HG03175 (cell line): ENCODE measurements at regions not wholly inside any gene's neighbourhood (a gene's known extent, or its start where the extent isn't known, plus 50 kb on each side); places are given as distances from the start of the nearest gene placed in this dataset.
"Not testable (repeated sequence)": the region's sequence is repeated elsewhere in the genome, so short reads cannot be mapped to it uniquely, and the experiment has no call there.

Experiments used
- ATAC-seq: cut with Tn5 transposase; IDR thresholded peaks from one replicate; pipeline ENCODE4 v1.9.1; 2021; ENCODE audit warnings: mild to moderate bottlenecking, moderate library complexity; ENCODE audit not compliant: unreplicated experiment

DNA sequence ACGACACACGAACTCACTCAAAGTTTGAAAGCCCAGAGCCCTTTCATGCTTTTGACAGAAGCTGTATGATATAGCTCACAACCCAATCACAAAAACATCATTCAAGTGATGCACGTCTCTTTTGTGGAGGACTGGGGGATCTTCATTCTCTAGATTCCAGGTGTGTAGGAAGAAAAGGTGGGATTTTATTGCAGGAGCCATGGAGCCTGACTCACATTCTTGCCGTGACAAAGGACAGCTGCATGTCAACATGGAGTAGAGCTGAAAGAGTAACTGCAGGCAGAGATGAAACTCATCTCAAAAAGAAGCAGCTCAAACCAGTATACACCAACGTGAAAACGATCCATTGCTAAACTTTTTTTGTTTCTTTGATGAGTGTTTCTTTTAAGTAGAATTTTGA is 50.9 kb upstream of the PDE1A start:
- no peak for ATAC-seq

DNA sequence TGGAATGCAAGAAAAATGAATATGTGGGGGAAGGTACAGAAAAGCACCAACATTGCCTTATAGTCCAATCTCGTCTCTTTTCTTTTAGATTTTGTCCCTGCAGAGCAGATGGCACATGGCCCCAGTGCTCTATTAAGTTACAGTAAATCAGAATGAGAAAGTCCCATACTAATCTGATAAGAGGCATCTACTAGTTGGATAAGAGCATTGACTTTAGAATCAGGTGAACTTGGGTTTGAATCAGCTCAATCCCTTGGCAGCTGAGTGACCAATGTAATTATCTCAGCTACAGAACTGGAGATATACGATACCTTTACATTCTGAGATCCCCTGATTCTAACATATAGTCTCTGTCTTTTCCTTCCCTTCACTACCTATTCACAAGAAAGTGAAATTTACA is 54.8 kb upstream of the PDE1A start:
- no peak for ATAC-seq

DNA sequence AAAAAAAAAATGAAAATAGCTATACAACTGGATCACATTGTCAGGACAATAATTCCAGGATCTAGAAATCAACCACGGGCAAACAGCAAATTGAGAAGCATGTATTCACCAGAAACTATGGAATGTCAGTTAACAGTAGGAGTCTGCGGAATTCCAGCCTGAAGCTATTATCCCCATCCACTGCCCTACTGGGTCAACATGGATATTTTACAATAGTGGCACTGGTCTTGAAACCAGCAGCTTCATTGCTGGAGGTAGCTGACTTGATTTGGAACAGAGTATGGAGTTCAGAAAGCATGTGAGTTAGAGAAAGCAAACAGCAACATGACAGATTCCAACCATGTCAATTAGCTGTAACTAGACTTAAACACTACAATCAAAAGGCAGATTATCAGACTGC is 55.7 kb upstream of the PDE1A start:
- no peak for ATAC-seq

DNA sequence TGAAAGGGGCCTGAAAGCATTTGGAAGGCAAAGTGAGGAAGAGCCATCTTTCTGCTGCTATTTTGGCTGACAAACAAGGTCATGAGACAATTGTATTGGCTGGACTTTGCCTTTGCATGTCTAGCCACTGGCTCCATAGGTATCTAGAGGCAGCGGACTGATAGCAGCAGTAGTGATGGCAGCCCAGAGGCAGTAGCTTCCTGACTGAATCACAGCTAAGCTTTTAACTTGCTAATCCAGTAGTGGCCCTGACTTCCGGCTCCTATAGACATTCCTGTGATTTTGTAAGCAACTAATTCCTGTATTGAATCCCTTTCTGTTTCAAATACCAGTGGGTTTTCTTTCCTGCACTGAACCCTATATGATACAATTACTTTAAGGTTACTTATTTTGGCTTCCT is 69.8 kb upstream of the PDE1A start:
- no peak for ATAC-seq

DNA sequence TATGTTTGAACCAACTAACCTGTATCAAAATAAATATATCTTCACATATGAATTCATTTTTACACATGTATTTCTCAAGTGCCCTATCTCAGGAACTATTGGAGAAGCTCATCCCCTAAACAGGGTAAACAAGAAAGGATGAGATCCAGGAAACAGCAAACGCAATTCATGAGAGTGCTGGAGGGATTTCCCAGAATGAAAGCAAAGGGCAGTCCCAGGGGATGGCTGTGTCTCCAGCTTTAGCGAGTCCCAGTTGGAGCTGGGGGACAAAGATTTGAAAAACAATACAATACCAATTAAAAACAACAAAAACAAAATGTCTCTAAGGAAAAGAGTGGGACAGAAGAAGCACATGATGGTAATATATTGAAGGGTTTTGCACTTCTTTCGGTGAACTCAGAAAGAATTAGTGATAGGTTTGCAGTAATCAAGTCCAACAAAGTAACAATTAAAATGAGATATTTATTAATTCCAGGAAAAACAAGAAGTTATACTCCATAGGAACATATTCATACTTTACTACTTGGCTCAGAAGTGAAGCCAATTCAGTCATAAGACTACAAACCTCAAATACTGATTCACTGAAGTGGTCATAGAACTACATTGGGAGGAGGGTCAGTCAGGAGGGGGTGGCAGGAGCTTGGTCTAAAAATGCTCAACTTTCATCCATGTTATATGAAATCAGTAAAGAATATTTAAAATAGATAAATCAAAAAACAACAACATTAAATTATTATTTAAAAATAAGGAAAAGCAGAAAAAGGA is 73.1 kb upstream of the PDE1A start:
- no peak for ATAC-seq

DNA sequence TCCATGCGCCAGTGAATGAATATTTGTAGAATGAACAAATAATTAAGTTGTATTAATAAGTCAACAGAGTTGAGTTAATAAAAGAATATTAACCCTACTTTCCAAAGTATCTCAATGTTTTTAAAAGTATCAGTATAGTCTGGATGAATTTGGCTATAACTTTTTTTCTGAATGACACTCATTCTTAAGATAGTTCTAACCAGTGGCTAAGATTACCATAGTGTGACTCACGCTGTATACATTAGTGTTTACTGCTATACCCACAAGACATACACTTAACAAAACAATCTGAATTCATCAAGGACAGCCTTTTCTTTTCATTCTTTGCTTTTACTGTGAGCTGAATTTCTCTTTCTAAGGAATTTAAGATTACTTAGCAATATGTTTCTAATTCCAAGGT is 77.0 kb upstream of the PDE1A start:
- ATAC-seq: no peak

DNA sequence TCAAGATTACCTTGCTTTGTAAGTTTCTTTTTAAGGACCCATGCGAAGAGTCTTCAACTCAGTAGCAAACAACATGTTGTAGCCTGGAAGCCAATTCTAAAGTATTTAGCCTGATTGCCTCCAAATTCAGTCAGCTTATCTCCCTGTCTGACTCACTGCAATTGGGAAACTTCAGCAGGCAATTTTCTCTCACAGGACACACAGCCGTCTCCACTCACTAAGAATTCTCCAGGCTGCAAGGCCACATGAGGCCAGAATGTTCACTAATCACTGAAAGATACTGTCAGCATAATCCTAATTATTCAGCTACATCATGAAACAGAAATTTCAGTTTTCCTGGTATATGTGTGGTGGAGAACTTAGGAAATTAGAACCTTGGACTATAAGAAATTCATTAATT is 78.1 kb upstream of the PDE1A start:
- no peak for ATAC-seq

DNA sequence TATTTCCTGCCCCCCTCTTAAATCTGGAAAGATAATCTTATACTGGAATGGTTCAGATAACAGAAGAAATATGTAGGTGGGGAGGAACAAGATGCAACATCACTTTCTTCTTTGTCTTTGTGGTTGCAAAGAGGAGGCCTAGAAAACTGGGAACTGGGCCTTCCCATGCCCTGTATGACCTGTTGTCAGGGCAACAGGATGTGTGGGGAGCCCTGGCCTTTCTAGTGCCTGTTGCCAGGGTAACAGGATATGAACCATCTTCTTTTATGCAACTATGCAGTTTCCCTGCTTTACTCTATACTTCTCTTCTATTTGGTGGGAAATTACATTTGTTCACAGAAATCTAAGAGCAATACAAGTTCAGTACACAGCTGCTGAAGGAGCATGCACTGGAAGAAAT is 79.8 kb upstream of the PDE1A start:
- ATAC-seq: peak; percentile 58

DNA sequence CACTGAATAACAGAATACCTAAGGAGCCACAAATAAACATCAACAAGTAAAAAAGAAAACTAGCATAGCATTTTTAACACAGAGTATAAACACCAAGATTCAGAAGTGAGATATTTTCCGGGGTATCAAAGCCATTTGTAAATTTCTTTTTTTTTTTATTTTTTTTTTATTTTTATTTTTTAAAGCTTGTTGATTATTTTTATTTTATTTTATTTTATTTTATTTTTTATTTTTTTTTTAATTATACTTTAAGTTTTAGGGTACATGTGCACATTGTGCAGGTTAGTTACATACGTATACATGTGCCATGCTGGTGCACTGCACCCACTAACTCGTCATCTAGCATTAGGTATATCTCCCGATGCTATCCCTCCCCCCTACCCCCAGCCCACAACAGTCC is 81.7 kb upstream of the PDE1A start:
- not testable (repeated sequence) for ATAC-seq

DNA sequence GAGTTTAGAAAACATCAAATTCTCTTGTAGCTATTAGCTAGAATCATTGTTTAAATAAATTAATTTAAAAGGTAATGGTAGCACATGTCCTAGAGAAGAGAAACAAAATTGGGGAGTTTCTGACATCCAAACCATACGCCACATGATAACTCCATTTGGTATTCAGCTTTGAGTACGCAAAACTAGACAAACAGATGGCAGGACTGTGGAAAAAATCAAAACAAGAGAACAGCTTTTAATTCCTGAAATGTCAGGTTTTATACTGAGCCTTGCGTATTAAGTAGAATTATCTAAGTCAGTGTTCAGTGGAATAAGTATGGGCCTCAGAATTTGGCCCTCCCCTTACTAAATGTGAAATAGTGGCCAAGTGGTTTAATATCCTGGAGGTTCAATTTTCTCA is 82.4 kb upstream of the PDE1A start:
- ATAC-seq: no peak

DNA sequence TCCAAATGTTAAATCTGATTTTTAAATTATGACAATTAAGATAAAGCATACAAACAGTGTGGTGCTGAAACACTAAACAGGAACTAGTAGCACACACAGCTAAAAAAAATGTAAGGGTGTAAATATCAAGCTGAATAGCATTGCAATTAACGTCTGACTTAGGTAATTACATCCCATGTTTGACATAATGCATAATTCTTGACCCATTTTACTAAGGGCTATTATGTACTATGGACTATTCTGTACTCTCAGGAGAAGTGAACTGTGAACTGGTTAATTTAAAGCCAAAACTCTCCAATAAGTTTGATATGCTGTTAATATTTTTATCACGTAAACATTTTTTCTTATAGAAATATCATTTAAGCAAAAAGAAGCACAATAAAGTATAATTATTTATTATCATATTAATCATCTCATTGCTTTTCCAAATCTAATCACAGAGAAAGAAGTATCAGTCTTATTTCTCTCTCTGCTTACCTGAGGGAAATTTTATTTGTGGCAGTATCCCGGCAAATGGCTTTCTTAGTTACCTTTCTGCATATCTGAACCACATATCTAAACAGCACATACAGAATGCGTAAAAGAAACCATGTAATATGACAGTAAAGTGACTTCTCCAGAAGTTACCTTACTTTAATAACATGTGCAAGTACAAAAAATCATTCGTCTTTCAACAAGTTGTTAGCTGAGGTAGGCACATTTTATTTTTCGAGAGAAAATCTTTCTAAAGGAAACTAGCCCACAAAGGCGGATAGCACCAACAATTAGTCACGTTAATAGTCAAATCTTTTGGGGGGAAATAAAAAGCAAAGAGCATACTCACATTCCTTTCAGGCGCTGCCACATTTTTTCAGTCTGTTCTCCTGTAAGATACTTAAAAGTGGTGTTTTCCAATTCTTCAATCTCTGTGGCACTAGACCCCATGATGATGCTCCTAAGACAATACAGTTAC is 94.9 kb upstream of the PDE1A start:
- ATAC-seq: no peak

DNA sequence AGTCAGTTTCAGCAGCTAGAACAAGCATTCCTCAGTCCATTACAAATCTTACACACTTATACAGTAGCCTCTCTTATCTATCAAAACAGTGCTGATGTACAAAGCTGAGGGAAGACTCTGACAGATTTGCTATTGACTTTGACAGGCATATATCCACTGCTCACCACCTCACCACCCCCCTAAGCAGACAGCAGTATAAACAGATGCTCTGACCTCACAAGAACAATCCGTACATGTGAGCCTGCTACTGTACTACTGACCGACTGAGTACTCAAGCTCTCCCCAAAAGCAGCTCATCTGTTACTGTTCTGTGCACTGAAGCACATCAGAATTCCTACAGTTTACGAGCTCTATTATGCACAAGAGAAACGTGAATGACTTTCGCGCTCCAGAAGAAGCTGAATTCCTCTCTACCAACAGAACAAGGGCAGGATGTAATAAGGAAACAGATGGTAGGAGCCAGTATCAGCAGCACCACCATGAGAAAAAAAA is 95.6 kb upstream of the PDE1A start:
- ATAC-seq: no peak

DNA sequence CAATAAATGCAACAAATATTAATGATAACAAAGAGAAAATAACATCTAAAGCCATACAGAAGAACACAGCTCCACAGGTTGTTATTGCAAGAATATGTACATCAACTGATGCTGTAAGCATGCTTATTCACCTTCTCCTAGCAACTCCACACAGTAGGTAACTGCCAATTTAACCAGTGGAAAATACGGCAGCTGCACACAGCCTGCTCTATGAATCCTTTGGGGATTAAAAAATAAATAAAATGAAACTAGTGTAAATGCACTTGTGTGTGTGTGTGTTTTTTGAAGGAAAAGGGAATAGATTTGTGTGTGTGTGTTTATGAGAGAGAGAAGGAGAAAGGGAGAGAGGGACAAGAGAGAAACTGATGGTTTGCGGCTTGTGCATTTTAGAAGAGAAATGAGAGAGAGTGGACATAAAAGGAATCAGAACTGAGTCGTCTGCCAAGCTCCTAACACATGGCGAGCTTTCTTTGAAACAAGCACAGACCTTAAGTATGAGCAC is 96.2 kb upstream of the PDE1A start:
- no peak for ATAC-seq

DNA sequence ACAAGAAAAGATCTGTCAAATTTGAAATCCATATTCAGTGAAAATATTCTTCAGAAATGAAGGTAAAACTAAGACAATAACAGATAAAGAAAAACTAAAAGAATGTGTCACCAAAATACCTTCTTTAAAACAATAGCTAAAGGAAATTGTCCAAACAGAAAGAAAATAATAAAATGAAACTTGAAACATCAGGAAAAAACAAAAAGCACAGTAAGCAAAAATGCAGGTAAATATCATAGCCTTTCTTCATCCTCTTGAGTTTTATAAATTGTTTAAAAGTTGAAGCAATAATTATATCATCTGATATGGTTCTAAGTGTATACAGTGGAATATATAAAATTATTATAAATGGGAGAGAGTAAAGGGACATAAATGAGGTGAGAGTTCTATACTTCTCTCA is 103.8 kb upstream of the PDE1A start:
- no peak for ATAC-seq

DNA sequence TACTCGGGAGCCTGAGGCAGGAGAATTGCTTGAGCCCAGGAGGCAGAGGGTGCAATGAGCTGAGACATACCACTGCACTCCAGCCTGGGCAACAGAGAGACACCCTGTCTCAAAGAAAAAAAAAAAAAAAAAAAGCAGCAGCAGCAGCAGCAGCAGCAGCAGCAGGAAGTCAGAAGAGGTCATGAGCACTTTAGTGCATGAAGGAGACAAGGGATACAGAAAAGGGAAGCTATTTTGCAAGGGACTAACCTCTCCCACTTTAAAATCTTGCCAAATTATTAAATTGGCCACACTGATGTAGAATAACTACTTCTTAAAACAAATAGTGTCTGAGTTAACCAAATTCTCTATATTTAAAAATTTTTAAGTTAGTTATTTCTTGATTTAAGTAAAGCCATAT is 113.4 kb upstream of the PDE1A start:
- ATAC-seq: no peak

DNA sequence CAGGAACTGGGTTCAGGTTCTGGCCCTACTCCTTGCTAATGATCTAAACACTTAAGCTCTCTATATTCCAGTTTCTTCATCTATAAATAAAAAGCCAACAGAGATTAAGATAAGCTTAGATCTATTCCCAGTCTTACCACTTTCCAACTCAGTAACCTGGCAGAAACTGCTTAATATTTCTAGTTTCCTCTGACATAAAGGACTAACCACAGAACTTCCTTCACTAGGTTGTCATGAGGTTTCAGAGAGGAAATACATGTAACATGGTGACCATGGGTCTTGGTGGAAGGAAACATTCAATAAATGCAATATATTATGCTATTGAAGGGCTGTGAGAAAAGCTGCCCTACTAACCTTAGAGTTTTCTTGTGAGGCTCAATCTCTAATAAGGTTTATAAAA is 114.4 kb upstream of the PDE1A start:
- peak; percentile 77 for ATAC-seq

DNA sequence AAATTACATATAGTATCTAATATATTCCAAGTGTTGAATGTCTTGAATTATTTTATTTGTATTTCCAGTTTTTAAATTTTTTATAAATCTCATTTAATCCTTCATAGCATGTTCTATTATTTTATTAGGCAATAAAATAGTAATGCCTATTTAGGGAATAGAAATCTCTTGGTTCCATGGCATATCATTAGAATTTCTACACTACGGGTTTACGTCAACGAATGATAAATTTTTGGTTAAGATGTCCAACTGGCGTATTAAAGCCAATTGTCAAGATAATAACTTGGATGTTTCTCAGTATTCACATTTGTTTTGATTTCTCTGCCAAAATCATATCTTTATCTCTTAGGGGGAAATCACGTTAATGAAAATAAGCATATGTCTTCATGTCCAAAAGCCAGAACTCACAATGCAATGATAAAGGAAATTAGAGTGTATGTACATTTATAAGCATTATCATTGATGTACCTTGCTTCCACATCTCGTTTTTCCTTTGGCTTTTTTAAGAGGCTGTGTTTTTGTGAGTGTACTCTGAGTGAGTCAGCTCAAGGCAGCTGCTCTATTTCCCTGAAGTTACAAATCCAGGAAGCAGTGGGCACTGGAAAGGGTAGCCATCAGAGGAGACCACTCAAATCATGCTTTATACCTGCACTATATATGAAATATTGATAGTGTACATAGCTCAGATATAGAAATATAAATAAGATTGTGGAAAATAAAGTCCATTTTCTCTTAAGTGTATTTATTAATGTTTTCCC is 115.8 kb upstream of the PDE1A start:
- ATAC-seq: no peak

DNA sequence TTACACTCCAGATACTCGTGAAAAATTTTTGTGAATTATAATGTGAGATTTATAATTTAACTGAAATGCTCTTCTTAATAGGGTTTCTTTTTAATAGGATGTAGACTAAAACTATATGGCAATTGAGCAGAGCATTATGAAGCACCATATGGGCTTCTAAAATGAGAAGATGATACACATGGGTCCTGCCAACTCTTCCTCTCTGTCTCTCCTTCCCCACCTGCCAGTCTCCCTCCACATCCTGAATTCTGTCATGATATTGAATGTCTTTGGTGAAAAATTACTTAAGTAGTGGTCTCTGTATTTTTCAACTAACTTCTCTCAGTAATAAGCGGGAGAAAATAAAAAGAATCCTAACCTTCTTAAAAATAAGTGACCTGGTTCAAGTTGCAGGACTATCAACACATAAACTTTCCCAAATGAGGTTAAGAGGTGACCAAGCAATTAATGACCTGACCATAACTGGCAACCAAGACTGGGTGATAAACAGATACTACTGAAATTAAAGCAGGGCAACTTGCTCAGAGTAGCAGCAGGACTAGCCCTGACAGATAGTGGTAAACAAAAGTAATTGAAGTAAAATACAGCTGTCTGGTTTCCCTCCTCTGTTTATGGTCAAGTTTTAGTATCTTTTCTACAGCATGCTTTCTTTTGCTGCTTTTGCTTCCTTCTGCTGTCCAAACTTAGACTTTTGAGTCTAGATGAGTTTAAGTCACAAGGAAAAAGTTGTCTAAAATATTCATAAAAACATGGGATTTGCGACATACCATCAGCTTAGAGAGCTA is 117.1 kb upstream of the PDE1A start:
- no peak for ATAC-seq

DNA sequence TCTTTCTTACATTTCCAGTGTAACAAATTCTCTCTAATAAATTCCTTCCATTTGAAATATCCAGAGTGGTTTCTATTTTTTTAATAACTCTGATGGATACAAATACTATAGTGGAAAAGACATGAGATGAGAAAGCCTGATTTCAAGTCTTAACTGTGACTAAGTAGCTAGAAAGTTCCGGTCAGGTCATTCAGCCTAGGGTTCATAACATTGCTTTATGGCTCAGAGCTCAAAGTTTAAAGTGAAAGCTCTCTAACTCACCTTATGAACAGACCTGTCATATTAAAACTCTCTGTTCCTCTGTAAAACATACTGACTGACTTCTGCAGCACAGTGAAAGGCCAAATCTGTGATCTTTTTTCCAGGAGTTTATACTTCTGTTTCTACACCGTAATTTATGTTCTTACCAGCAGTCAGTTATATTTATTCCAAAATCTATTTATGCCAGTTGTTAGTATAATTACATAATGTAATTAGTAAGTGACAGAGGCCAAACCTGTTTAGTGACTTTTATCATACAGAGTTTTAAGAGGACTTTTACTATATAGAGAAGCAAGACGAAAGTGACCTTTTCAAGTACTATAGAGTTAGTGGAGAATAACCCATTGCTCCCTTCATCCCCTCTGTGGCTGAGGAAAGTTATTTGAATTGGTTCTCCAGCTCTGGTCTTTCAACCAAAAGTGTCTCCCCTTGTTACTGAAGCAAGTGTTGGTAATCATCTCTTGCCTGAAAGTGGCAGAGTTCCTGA is 118.8 kb upstream of the PDE1A start:
- peak; percentile 74 for ATAC-seq
